SIG-M5 treated with dmso at 0.1 percent for 504 hours (cell line): ENCODE measurements at regions not wholly inside any gene's neighbourhood (a gene's known extent, or its start where the extent isn't known, plus 50 kb on each side); places are given as distances from the start of the nearest gene placed in this dataset.

Experiments
- DNase-seq: peaks from one replicate; lab custom pipeline; 2025; ENCODE audit not compliant: unreplicated experiment; lab: John Stamatoyannopoulos, UW

DNA sequence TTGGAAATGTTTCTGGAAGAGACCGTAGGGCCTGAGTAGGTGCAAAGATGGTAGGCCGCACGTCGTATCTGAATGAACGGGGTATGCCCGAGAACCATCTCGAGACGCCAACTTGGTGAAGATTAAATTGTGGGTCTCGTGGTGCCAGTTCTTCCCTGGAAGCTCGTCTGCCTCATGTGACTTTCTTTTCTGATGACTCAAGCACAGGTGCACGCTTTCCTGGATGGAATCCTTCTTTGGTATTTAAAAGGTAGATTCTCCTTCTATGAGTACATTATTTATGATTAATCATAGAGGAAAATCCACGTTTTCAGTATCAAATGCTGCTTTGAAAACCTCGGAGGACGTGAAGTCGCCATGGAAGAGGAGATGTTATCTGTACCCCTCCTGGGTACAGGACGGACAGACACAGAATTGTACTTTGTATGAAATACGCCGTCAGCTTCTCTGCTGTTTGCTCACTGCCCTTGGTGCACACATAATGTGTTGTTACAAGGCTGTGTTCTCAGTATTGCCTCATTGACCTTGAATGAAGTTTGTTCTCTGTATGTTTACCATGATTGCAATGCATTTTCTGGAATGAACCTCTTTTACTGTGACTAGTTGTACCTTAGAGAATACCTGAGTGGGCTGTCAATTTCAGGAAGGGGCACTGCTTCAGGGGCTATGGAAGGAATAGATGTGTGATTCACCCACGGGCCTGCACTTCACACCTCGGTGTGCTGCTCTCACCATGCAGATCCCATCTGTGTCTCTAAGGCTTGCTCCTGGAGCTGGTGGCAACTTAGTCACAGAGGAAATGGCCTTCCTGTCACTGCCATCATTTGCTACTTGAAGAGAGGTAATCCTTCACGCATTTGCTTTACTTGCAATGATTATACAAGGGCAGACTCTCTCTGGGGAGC lies 137.3 kb upstream of the RTL1 start:
- no peak for DNase-seq

DNA sequence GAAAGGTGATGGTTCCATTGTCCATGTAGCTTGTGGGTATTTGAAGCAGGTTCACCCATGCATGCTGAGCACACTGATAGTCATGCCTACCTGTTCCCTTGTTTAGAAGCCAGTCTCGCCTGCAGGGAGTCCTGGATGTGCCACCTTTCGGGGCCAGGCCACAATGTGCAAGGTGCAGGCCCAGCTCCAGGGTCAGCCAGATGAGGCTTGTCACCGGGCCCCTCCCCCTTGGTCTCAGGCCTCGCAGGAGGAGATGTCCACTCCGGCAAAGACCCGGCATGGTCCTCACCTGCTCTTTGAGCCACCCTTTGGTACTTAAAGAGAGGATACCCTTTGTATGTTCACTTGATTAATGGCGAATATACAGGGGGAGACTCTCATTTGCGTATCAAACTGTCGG lies 140.4 kb upstream of the RTL1 start:
- no peak for DNase-seq

DNA sequence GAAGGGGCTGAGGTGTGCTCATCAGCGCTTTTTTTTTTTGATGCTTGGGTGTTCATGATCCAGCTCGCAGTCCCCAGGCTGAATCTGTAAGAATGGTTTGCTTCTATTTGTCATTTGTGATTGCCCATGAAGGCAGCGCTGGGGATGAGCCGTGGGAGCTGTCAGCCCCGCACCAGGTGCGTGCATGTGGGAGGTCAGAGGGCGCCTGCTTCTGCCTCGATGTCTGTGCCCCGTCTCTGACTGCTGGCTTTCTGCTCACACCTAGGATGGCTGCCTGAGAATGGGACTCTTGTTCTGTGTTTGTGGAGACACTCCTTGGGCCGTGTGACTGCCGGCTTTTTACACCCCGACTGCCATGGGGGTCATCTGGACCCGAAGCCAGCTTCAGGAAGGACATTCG lies 141.2 kb upstream of the RTL1 start:
- DNase-seq = no peak

DNA sequence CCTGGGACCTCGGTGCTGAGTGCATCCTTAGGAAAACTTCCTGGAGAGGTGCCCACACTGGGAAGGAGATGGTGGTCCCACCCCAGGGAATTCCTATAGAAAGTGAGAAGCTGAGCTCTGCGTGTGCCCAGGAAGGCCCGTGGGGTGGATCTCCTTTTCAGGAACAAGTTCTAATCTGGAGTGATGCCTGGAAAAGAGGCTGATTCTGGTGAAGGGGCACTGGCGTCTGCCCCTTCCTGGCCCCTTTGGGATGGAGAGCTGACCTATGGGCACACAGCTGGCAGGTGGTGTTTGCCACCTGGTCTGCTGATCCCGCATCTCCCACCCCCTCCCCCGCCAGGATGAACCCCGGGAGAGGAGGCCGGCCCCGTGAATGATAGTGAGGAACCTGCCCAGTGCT lies 142.0 kb upstream of the RTL1 start:
- no peak for DNase-seq

DNA sequence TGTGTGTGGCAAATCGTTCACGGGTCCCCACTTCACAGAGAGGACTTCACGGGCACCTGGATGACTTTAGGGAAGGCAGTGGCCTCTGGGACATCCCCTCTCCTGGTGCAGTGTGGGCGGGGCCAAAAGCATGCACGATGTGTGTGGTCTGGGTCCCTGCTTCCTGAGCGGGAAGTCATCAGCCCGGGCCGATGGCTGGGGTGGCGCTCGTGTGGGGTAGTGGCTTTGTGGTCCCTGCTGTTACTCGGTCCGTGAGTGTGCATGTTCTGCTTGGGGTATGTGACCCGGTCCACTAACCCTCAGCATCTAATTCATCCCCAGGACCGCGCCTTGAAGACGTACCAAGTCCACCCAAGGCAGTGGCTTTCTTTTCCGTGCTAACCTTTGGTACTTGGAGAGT lies 142.5 kb upstream of the RTL1 start:
- DNase-seq = no peak

DNA sequence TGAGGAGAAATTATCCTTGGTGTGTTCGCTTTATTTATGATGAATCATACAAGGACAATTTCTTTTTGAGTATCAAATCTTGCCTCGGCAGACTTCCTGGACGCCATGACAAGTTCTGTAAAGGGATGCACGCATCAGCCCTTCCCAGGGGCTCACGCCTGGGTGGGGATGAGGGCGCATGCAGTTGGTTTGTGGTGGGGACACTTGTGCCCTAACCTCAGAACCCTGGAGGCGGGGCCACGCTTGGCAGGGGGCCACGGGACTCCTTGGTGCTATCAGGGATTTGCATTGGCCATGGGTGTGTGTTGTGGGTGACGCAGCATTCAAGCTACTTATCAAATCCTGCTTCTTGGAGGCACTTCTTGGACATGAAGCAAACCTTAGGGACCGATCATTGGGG lies 143.8 kb upstream of the RTL1 start:
- DNase-seq = no peak

DNA sequence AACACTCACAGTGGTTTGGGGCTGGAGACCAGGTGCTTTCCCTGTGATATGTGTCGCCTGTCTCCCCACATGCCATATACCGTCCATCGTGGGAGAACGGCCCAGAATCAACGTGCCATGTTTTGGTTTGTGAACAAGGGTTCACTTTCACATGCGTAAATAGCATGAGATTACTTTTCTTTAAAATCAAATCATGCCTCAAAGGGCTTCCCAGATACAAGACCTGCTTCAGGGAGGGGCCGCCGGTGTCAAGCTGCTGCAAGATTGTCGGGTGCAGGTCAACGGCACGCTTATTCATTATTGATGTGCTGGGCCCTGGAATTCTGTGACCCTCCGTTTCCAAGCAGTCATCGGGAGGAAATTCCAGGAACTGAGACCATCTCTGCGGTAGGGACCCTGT lies 145.2 kb upstream of the RTL1 start:
- DNase-seq = no peak

DNA sequence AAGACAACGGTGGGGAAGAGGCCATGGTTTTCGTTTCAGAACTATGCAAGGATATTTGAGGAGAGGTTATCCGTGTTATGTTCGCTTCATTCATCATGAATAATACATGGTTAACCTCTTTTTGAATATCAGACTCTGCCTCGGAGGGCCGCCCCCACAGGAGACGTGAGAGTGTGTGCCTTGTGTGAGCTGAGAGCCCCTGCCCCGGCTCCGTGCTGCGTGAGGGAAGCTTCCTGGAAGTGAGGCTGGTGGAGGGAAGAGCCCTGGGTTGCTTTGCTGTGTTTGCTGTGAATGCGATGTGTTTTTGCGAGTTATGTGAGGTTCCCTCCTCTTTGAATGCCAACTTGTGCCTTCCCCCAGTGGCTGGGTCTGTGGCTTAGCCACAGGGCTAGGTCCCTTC lies 146.0 kb upstream of the RTL1 start:
- DNase-seq = no peak

DNA sequence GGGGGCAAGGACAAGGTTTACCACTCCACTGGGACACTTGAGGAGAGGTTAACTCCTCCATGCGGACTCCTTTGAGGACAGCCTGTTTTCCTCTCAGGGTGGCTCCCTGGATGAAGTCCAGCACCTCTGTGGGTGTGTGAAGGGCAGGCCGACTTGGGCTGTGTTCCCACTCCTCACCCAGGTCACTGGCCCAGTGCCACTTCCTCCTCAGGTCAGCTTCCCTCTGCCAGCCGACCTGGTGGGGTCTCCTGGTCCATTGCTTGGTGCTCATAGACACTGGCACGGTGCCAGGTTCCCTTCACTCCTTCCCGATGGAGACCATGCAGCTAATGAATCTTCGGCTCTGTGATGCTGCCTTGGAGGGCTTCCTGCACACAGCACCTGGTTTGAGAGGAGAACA lies 146.4 kb upstream of the RTL1 start:
- no peak for DNase-seq

DNA sequence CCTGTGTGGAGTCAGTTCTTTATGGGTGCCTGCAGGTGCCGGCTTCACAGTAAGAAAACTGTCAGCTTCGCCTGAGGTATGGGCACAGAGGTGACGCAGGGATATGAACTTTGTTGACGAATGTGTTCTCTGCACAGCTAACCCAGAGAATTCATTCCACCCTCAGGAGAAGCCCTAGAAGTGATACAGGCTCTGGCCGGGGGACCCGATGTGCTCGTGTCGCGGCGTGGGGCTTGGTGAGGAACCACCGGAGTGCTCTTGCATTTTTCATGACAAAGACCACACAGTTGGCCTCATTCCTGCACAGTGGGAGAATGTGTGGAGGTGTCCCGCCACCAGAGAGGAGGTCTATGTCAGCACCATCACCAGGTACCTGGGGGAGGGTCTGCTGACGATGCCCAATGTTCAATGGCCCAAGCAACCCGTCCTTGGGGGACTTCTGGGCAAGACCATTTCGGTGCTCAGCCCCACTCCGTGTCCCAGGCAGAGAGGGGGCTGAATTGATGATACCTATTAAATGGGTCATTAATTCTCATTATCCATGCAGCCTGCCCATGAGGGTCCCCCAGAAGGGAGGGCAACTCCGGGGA lies 147.5 kb upstream of the RTL1 start:
- no peak for DNase-seq

DNA sequence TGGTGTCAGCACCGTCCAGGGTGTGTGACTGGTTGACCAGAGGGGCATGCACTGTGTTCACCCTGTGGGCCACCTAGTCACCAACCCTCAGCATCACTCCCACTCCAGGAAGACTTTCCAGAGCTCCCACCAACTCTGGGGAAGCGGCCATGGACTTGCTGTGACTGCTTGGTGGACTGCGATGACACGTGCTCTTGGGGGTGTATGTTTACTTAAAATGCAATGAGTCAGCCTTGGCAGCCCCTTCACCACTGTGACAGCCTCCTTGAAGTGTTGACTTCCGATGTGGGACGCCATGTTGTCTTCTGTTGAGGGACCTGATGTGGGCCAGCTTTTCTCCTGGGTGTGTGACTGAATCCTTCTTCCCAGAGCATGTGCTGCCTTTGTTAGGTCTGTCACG lies 151.1 kb upstream of the RTL1 start:
- DNase-seq = no peak

DNA sequence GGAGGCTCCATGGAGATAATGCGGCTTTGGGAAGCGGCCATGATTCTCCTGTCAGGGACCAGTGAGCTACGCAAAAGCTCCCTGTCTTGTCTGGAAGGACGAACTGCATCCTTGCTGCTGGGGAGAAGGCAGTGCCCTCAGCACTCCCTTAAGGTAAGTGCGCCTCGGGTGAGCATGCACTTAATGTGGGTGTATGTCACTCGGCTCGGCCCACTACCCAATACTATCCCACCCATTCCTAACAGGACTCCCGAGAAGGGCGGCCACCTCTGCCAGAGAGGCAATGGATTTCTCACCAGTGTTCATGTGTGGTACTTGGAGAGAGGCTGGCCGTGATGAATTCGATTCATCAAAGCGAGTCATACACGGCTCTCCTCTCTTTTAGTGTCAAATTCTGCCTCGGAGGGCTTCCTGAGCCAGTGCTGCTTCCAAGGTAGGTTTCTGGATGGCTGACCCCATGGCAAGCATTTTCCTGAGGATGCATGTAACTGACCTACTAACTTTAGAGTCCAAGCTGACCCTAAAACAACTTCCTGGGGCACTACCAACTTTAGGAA lies 151.7 kb upstream of the RTL1 start:
- no peak for DNase-seq

DNA sequence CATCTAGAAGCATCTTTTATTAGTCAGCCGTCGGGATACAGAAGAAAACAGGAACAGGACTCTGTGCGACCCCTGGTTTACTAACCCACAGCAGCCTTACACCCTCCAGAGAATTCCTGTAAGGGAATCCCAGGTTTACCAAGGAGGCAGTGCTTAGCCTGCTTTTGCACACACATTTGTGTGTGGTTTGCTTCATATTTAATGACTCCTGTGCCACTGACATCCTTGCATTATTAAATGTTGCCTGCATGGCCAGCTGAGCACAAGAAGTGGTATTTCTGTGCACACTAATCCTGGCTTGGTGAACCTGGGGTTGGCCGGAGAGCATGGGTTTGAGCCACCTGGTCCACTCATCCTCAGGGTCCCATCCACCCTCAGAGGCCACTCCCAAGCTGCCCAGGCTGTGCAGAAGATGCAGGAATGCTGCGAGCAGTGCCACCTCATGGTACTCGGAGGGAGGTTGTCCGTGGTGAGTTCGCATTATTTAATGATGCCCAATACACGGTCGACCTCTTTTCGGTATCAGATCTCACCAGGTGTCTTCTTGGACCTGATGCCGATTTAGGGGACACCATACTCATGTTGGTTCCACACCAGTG lies 152.4 kb upstream of the RTL1 start:
- DNase-seq = no peak

DNA sequence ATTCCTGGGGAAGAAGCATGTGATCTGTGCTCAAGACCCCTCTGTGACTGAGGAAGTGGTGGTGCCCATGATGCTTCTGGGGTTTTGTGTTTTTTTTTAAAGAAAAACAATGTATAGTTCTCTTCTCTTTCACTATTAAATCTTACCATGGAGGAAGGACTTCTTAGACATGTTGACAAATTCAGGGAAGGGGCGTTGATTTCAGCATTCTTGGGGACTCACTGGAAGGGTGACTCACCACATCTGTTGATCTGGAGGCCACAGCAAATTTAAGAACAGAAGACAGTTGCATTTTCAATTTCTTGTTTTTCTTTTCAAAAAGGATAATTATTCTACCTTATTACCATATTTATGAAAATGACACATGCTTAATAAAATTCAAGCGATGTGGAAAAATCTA lies 152.9 kb upstream of the RTL1 start:
- no peak for DNase-seq

DNA sequence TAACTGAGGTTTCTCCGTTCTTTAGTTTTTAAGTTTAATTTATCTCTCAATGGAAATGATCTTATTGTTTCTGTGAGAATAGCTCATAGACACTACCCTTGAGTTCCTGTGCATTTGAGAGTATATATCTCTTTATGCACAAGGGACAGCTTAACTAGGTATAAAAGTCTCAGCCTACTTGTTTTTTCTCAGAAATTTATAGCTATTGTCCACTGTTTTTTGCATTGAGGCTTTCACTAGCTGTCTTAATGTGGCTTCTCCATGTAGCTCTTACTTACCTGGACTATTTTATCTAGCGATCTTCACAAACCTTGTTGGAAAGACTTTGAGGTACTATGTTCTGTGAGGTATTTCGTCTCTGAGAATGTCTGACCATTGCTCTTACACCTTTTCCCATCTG lies 153.9 kb upstream of the RTL1 start:
- DNase-seq = no peak

DNA sequence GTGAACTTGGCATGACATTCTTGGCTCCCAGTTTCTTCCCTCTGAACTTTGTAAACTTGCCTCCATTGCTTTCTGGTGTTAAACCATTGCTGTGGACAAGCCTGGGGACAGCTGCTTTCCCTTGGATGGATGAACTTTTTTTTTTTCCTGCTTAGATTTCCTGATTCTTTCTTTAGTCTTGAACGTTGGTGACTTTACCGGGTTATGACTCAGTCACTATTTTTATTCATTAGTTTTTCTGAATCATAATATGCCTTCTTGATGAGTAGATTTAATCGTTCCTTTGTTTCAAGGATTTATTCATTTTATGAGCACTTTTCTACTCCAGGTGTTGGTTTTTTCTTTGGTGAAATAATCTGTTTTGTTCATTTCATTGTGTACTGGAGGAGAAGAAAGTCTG lies 155.0 kb upstream of the RTL1 start:
- no peak for DNase-seq

DNA sequence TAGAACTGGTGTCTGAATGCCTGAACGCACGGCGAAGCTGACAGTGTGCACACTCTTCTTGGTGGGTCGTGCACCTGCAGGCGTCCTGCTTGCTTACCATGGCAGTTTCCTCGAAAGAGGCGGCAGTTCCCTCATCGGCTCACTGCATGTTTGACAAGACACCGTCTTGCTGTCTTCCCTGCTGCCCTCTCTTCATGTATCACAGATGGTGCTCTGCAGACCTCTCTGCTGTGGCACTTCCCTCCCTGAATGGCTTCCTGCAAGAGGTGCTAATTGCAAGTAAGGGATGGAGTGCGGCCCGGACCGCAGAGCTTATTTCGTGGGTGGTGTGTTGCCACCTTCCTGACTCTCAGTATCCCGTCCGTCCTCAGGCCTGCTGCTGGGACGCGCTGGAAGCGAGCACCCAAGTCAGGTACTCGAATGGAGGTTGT lies 156.7 kb upstream of the RTL1 start:
- DNase-seq = no peak

DNA sequence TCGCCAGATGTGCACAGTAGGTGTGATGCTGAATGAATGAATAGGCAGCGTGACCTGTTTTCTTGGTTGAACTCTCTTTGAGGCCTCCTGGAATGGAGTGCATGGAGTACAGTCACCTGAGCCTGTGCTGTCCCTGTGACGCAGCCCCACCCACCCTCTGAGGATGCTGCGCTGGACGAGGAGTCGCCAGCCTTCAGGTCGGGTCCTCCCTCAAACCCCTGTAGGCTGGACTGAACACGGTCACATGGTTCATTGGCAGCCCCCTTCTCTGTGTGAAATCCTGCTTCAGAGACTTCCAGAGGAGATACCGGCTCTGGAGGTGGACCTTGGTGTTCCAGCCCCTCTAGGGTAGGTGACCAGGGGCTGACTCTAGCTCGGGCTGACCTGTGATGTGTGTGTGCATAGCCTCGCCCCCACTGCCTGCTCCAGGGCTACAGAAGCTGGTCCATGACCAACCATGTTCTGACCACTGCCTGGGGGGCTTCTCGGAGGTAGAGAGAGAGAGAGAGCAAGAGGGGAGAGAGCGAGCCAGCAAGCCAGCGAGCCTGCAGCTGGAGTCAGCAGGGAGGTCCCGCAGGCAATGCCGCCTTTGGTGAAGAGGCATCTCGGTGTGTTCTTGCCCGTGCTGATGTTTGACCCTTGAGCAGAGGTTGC lies 158.0 kb upstream of the RTL1 start:
- no peak for DNase-seq

DNA sequence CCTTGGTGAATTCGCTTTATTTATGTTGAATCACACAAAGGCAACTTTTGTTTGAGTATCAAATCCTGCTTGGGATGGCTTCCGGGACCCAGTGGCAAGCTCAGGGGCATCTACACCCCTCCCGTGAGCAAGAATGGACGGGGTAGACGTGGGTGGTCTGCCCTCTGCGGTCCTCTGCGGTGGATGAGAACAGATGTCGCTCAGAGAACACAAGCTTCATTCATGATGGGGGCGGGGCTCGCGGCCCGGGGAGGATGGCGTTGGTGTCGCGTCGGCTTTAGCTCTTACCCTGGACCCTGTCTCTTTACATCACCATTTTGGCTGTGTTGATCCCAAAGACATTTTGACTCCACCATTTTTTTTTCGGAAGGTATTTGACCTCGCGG lies 158.5 kb upstream of the RTL1 start:
- no peak for DNase-seq

DNA sequence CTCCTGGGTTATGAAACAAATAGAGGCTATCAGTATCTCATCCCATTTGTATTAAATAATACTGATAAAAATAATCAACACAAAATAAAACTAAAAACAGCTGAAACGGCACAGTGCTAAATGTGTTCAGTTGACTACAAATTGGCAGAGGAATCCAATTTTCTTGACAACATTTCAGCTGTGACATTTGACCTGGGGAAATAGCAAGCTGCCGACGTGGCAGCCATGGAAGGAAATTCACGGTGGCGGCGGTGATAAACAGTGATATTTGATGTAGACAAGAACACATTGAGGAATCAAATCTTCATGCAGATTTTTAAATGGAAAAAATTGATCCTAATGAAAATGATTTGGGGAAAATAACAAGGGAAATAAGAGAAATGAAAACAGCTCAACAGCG lies 159.1 kb upstream of the RTL1 start:
- no peak for DNase-seq

DNA sequence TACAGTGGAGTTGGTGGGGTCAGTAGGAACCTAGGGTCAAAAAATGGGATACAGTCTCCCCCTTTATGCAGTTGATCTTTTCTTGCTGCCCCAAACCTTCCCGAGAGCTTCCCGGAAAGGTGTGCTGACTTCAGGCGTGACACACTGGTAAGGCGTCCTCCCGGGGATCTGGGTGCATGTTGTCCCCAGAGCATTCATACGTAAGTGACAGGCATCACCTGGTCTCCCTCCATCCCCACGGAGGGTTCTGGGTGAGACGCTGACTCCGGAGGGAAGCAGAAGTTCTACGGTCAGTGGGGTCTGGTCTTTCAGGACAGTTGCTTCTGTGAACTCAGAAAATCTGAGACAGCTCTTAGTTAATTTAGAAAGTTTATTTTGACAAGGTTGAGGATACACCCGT lies 159.6 kb upstream of the RTL1 start:
- DNase-seq = no peak
